ENCODE measurements at regions not wholly inside any gene's neighbourhood (a gene's known extent, or its start where the extent isn't known, plus 50 kb on each side); places are given as distances from the start of the nearest gene placed in this dataset.

DNA sequence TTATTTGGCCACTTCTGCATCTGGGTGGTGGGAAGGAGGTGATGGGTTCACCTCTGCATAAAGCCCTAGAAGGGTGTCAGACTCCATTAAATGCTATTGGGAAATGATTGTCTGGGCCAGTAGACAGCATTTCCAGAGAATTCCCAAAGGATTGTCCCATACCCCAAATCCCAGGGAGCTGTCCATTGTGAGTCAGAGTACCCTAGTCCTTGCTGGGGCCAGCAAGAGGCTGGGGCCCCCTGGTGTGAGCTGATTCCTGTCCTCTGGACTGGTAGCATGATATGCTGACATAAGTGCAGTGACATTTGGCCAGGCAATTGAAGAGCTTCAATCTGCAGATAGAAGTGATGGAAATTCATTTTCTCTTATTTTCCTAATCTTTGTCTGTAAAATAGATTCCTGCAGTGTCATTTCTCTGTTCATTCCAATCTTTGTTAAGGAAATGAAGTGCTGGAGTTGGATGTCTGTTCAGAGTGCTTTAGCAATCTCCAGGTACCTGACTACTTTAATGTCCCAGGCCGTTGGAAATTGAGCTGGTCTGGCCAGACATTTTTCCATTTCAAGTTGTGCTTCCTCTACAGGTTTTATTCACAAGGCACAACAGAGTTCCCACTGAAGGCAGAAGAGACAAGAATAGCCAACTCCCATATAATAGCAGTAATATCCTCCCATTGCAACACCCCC, 91.2 kb downstream of the RPLP1 start:
- TF ChIP-seq, protein P1, sequence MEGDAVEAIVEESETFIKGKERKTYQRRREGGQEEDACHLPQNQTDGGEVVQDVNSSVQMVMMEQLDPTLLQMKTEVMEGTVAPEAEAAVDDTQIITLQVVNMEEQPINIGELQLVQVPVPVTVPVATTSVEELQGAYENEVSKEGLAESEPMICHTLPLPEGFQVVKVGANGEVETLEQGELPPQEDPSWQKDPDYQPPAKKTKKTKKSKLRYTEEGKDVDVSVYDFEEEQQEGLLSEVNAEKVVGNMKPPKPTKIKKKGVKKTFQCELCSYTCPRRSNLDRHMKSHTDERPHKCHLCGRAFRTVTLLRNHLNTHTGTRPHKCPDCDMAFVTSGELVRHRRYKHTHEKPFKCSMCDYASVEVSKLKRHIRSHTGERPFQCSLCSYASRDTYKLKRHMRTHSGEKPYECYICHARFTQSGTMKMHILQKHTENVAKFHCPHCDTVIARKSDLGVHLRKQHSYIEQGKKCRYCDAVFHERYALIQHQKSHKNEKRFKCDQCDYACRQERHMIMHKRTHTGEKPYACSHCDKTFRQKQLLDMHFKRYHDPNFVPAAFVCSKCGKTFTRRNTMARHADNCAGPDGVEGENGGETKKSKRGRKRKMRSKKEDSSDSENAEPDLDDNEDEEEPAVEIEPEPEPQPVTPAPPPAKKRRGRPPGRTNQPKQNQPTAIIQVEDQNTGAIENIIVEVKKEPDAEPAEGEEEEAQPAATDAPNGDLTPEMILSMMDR (IDR thresholded peaks at IDR 0.05; ENCODE audit: low read length), result no peak
- TF ChIP-seq EZH2phosphoT487 (IDR thresholded peaks at IDR 0.05; ENCODE audit: low read length), result no peak

Data from MM.1S (cell line).